HG03575 (cell line): ENCODE measurements at regions not wholly inside any gene's neighbourhood (a gene's known extent, or its start where the extent isn't known, plus 50 kb on each side); places are given as distances from the start of the nearest gene placed in this dataset.
"Not testable (repeated sequence)": the region's sequence is repeated elsewhere in the genome, so short reads cannot be mapped to it uniquely, and the experiment has no call there.

ENCODE experiments used
- ATAC-seq: cut with Tn5 transposase; IDR thresholded peaks from one replicate; pipeline ENCODE4 v1.9.1; 2021; ENCODE audit not compliant: unreplicated experiment, insufficient number of reproducible peaks, low FRiP score; ENCODE audit errors: extremely low read depth

- no peak for ATAC-seq
Observed at GRCh38 chr5:97554977-97555643, 372.1 kb upstream of the RIOK2 start.

GRCh38 chr5:97555644-97555981 lies 372.6 kb upstream of the RIOK2 start:
- ATAC-seq: no peak

GRCh38 chr5:97559827-97560598 lies 377.0 kb upstream of the RIOK2 start:
- ATAC-seq: no peak

GRCh38 chr5:97560599-97560993 lies 377.5 kb upstream of the RIOK2 start:
- ATAC-seq: no peak

- no peak for ATAC-seq
Observed at GRCh38 chr5:97563050-97563657, 380.1 kb upstream of the RIOK2 start.

GRCh38 chr5:97568382-97568781 lies 385.3 kb upstream of the RIOK2 start:
- ATAC-seq: no peak

- ATAC-seq: no peak
Observed at GRCh38 chr5:97570242-97570641, 387.2 kb upstream of the RIOK2 start.

- no peak for ATAC-seq
Observed at GRCh38 chr5:97575322-97575721, 392.3 kb upstream of the RIOK2 start.

- no peak for ATAC-seq
Observed at GRCh38 chr5:97576956-97577355, 393.9 kb upstream of the RIOK2 start.

GRCh38 chr5:97579977-97580376 lies 396.9 kb upstream of the RIOK2 start:
- ATAC-seq: not testable (repeated sequence)

GRCh38 chr5:97580746-97581145 lies 397.7 kb upstream of the RIOK2 start:
- ATAC-seq: no peak

- no peak for ATAC-seq
Observed at GRCh38 chr5:97591781-97592180, 408.7 kb upstream of the RIOK2 start.

GRCh38 chr5:97600486-97600885 lies 417.4 kb upstream of the RIOK2 start:
- no peak for ATAC-seq

- ATAC-seq: no peak
Observed at GRCh38 chr5:97601651-97602050, 418.6 kb upstream of the RIOK2 start.

GRCh38 chr5:97606531-97606930 lies 423.5 kb upstream of the RIOK2 start:
- ATAC-seq: no peak

GRCh38 chr5:97608501-97608900 lies 425.5 kb upstream of the RIOK2 start:
- ATAC-seq: no peak

GRCh38 chr5:97618721-97619120 lies 435.7 kb upstream of the RIOK2 start:
- ATAC-seq: no peak

GRCh38 chr5:97623441-97623840 lies 440.4 kb upstream of the RIOK2 start:
- ATAC-seq: no peak

- ATAC-seq: no peak
Observed at GRCh38 chr5:97624886-97625285, 441.8 kb upstream of the RIOK2 start.

- no peak for ATAC-seq
Observed at GRCh38 chr5:97627272-97627671, 444.2 kb upstream of the RIOK2 start.
